HEK293 (cell line): ENCODE measurements at regions not wholly inside any gene's neighbourhood (a gene's known extent, or its start where the extent isn't known, plus 50 kb on each side); places are given as distances from the start of the nearest gene placed in this dataset.

Experiments
- ZNF121 ChIP-seq: fragments of 450-650 bp; formaldehyde crosslinking; IDR thresholded peaks from 2 replicates; pipeline ENCODE4 v1.5.1; 2016; ENCODE audit warnings: missing biosample characterization, missing genetic modification characterization
- ZNF140 ChIP-seq: fragments of 450-650 bp; formaldehyde crosslinking; IDR thresholded peaks from 2 replicates; pipeline ENCODE4 v1.5.1; 2016; ENCODE audit warnings: missing biosample characterization, missing genetic modification characterization
- ZNF501 ChIP-seq: fragments of 450-650 bp; formaldehyde crosslinking; IDR thresholded peaks from 2 replicates; pipeline ENCODE4 v1.5.1; 2016; ENCODE audit warnings: missing biosample characterization, missing genetic modification characterization
- ZNF660 ChIP-seq: fragments of 450-650 bp; IDR thresholded peaks from 2 replicates; pipeline ENCODE4 v1.5.1; 2018; ENCODE audit warnings: missing biosample characterization, mild to moderate bottlenecking, missing genetic modification characterization
- TF ChIP-seq, protein P1 (sequence below): fragments of 450-650 bp; formaldehyde crosslinking; IDR thresholded peaks from 2 replicates; pipeline ENCODE4 v1.5.1; 2016; ENCODE audit warnings: missing biosample characterization, missing genetic modification characterization
- TF ChIP-seq, protein P2 (sequence below): fragments of 450-650 bp; formaldehyde crosslinking; IDR thresholded peaks from 2 replicates; pipeline ENCODE4 v1.5.1; 2016; ENCODE audit warnings: missing biosample characterization, missing genetic modification characterization
- TF ChIP-seq, protein P3 (sequence below): fragments of 450-650 bp; formaldehyde crosslinking; IDR thresholded peaks from 2 replicates; pipeline ENCODE4 v1.5.1; 2017; ENCODE audit warnings: missing biosample characterization, missing genetic modification characterization

DNA sequence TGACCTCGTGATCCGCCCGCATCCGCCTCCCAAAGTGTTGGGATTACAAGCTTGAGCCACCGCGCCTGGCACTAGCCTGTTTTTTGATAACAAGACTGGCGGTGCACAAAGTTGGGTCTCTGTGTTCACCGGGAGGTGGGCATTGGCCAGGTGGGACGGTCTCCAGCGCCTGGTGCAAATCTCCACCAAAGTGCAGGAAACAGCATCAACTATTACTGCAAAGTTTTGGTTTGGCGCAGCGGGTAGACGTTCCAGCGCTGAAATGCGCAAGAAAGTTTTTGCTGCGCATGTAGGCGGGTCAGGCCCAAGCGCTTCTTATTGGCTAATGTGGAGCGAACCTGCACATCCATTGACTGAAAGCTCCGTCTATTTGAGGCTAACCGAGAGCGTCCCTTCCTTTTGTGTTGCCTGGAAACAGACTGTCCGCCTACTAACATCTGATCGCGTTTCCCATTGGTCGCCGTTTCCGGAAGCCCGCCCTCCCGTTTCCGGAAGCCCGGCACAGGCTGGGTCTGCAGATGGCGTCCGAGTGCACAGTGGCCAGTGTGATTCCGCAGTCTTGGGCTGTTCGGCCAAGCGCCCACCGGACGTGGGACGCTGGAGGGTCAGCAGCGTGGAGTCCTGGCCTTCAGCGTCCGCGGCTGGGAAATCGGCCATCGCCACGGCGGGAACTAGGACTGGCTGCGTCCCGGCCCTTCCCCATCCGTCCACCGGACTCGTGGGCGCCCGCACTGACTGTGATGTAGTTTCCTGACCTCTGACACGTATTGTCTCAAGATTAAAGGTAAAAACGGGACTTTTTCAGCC lies 53.3 kb upstream of the ZNF527 start:
- TF ChIP-seq, protein P1, sequence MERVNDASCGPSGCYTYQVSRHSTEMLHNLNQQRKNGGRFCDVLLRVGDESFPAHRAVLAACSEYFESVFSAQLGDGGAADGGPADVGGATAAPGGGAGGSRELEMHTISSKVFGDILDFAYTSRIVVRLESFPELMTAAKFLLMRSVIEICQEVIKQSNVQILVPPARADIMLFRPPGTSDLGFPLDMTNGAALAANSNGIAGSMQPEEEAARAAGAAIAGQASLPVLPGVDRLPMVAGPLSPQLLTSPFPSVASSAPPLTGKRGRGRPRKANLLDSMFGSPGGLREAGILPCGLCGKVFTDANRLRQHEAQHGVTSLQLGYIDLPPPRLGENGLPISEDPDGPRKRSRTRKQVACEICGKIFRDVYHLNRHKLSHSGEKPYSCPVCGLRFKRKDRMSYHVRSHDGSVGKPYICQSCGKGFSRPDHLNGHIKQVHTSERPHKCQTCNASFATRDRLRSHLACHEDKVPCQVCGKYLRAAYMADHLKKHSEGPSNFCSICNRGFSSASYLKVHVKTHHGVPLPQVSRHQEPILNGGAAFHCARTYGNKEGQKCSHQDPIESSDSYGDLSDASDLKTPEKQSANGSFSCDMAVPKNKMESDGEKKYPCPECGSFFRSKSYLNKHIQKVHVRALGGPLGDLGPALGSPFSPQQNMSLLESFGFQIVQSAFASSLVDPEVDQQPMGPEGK, result no peak
- TF ChIP-seq ZNF501 (tag by site-specific recombination), result peak; percentile 90
- TF ChIP-seq, protein P2, sequence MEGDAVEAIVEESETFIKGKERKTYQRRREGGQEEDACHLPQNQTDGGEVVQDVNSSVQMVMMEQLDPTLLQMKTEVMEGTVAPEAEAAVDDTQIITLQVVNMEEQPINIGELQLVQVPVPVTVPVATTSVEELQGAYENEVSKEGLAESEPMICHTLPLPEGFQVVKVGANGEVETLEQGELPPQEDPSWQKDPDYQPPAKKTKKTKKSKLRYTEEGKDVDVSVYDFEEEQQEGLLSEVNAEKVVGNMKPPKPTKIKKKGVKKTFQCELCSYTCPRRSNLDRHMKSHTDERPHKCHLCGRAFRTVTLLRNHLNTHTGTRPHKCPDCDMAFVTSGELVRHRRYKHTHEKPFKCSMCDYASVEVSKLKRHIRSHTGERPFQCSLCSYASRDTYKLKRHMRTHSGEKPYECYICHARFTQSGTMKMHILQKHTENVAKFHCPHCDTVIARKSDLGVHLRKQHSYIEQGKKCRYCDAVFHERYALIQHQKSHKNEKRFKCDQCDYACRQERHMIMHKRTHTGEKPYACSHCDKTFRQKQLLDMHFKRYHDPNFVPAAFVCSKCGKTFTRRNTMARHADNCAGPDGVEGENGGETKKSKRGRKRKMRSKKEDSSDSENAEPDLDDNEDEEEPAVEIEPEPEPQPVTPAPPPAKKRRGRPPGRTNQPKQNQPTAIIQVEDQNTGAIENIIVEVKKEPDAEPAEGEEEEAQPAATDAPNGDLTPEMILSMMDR (tag by site-specific recombination), result peak; percentile 97
- peak; percentile 74 for TF ChIP-seq ZNF660 (tag by site-specific recombination)
- no peak for TF ChIP-seq ZNF140 (tag by site-specific recombination)
- TF ChIP-seq ZNF121 (tag by site-specific recombination), result no peak
- TF ChIP-seq, protein P3, sequence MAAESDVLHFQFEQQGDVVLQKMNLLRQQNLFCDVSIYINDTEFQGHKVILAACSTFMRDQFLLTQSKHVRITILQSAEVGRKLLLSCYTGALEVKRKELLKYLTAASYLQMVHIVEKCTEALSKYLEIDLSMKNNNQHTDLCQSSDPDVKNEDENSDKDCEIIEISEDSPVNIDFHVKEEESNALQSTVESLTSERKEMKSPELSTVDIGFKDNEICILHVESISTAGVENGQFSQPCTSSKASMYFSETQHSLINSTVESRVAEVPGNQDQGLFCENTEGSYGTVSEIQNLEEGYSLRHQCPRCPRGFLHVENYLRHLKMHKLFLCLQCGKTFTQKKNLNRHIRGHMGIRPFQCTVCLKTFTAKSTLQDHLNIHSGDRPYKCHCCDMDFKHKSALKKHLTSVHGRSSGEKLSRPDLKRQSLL (tag by site-specific recombination), result peak; percentile 64; the same call in 1 of the 2 replicates
